ENCODE measurements at regions not wholly inside any gene's neighbourhood (a gene's known extent, or its start where the extent isn't known, plus 50 kb on each side); places are given as distances from the start of the nearest gene placed in this dataset.

- no peak for TF ChIP-seq CTCF (IDR thresholded peaks at IDR 0.05; ENCODE audit: borderline replicate concordance, control extremely low read depth, extremely low read depth, insufficient read depth, missing control alignments)
- in situ Hi-C loops (cut with MboI; ENCODE audit: low sequenced_read_pairs, unreplicated experiment), result no loop called here
- no peak for DNase-seq (ENCODE audit: low spot score)
Measured at GRCh38 chr11:103539166-103539565, 429.9 kb downstream of the DYNC2H1 start.

- no peak for DNase-seq (ENCODE audit: low spot score)
- in situ Hi-C loops (cut with MboI; ENCODE audit: low sequenced_read_pairs, unreplicated experiment), result no loop called here
- no peak for TF ChIP-seq CTCF (IDR thresholded peaks at IDR 0.05; ENCODE audit: borderline replicate concordance, control extremely low read depth, extremely low read depth, insufficient read depth, missing control alignments)
Measured at GRCh38 chr11:103541186-103541795, 432.1 kb downstream of the DYNC2H1 start.

GRCh38 chr11:103542851-103543250, 433.6 kb downstream of the DYNC2H1 start:
- no peak for DNase-seq (ENCODE audit: low spot score)
- in situ Hi-C loops (cut with MboI; ENCODE audit: low sequenced_read_pairs, unreplicated experiment), result no loop called here
- no peak for TF ChIP-seq CTCF (IDR thresholded peaks at IDR 0.05; ENCODE audit: borderline replicate concordance, control extremely low read depth, extremely low read depth, insufficient read depth, missing control alignments)

GRCh38 chr11:103543456-103543855, 434.2 kb downstream of the DYNC2H1 start:
- in situ Hi-C loops (cut with MboI; ENCODE audit: low sequenced_read_pairs, unreplicated experiment), result no loop called here

GRCh38 chr11:103544874-103545273, 435.6 kb downstream of the DYNC2H1 start:
- DNase-seq (ENCODE audit: low spot score), result no peak
- TF ChIP-seq CTCF (IDR thresholded peaks at IDR 0.05; ENCODE audit: borderline replicate concordance, control extremely low read depth, extremely low read depth, insufficient read depth, missing control alignments), result no peak
- in situ Hi-C loops (cut with MboI; ENCODE audit: low sequenced_read_pairs, unreplicated experiment), result no loop called here

More at GRCh38 chr11:103543456-103543855, 434.2 kb downstream of the DYNC2H1 start:
- no peak for TF ChIP-seq CTCF (IDR thresholded peaks at IDR 0.05; ENCODE audit: borderline replicate concordance, control extremely low read depth, extremely low read depth, insufficient read depth, missing control alignments)
- no peak for DNase-seq (ENCODE audit: low spot score)

- DNase-seq (ENCODE audit: low spot score), result no peak
- no peak for TF ChIP-seq CTCF (IDR thresholded peaks at IDR 0.05; ENCODE audit: borderline replicate concordance, control extremely low read depth, extremely low read depth, insufficient read depth, missing control alignments)
- in situ Hi-C loops (cut with MboI; ENCODE audit: low sequenced_read_pairs, unreplicated experiment), result no loop called here
Measured at GRCh38 chr11:103545551-103545950, 436.3 kb downstream of the DYNC2H1 start.
